ENCODE measurements at regions not wholly inside any gene's neighbourhood (a gene's known extent, or its start where the extent isn't known, plus 50 kb on each side); places are given as distances from the start of the nearest gene placed in this dataset.

GRCh38 chr2:121895723-121896571 lies 140.5 kb downstream of the TSN start:
- TF ChIP-seq MYC (IDR thresholded peaks at IDR 0.05; ENCODE audit: low read depth, low read length) (no peak), POLR2A (IDR thresholded peaks at IDR 0.05; ENCODE audit: extremely low read depth, insufficient read length) (no peak)
